ENCODE measurements at regions not wholly inside any gene's neighbourhood (a gene's known extent, or its start where the extent isn't known, plus 50 kb on each side); places are given as distances from the start of the nearest gene placed in this dataset.

- in situ Hi-C loops (cut with HindIII; ENCODE audit: low sequenced_read_pairs), result no loop called here
Measured at GRCh38 chr6:119539066-119539746, 189.6 kb upstream of the MAN1A1 start.

GRCh38 chr6:119536666-119537065, 187.1 kb upstream of the MAN1A1 start:
- DNase-seq (ENCODE audit: low spot score), result peak; percentile 41
- in situ Hi-C loops (cut with HindIII; ENCODE audit: low sequenced_read_pairs), result no loop called here

More at GRCh38 chr6:119539066-119539746, 189.6 kb upstream of the MAN1A1 start:
- no peak for DNase-seq (ENCODE audit: low spot score)

- in situ Hi-C loops (cut with HindIII; ENCODE audit: low sequenced_read_pairs), result no loop called here
- no peak for DNase-seq (ENCODE audit: low spot score)
Measured at GRCh38 chr6:119535332-119535731, 185.8 kb upstream of the MAN1A1 start.

DNA sequence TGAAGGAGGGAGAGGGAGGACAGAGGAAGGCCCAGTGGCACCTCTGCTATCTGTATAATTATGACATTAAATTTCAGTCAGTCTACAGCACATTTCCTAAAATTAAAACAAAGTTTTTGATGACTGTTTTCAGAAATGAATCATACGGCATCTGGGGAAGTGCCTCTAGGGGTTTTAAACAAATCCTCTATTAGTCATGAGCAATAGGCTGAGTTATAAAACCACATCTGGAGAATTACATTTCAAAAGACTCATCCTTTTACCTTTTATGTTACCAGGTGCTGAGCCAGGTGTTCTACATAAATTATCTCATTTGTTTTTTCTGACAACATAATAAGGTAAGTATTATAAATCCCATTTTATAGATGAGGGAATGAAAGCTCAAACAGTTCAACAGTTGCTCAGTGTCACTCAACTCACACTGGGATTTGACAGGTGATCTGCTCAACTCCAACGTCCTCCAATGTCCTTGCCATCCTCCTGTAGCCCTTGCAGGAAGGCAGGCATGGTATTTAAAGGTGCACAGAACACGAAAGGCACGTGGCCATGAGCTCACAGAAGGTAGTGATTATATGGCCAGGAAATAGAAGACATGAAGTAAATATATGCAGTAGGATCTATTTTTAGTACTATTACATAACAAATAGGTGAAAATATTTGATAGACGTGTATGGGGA, 184.2 kb upstream of the MAN1A1 start:
- in situ Hi-C loops (cut with HindIII; ENCODE audit: low sequenced_read_pairs), result no loop called here
- no peak for DNase-seq (ENCODE audit: low spot score)

DNA sequence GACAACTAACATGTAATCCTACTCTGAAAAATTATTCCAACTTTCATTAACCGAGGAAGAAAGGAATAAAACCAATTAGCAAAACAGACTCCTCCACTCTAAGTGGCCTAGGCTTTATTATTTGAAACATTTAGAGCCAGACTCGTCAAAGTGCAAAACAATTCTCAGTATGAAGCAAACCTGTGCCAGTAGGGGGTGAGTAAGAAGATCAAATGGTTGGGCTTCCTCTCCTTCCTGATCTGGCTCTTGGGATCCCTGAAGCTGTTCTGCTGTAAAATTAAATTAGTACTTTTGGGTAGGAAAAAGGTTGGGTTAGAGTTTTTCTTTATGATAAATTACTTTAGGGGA, 177.6 kb upstream of the MAN1A1 start:
- no peak for DNase-seq (ENCODE audit: low spot score)
- in situ Hi-C loops (cut with HindIII; ENCODE audit: low sequenced_read_pairs), result no loop called here

DNA sequence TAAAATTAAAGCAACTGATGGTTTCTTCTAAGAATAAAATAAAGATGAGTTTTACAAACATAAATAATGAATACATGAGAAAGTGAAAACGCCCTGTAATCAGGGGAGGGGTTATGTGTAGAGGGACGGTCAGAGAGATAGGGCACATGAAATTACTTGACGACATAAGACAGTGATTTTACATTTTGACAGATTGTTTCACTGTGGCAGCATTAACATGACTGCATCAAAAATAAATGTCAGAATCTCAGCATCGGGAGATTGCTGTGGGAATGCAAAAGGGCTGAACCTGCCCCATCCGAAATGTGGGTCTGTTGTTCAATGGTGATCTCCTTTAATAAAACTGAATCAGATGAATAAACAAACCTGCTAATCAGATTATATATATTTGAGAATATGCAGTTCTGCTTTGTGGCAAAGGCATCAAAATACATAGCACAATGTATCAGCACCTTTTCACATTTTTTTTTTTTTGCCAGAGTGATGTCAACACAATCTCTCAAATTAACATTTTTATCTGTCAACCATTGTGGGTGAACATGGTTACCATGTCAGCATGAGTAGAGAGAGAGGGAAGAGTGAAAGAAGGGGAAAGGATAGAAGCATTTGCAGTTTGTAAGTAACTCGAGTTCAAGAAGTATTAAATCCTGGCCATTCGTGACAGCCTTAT, 177.1 kb upstream of the MAN1A1 start:
- DNase-seq (ENCODE audit: low spot score), result no peak
- in situ Hi-C loops (cut with HindIII; ENCODE audit: low sequenced_read_pairs), result no loop called here

DNA sequence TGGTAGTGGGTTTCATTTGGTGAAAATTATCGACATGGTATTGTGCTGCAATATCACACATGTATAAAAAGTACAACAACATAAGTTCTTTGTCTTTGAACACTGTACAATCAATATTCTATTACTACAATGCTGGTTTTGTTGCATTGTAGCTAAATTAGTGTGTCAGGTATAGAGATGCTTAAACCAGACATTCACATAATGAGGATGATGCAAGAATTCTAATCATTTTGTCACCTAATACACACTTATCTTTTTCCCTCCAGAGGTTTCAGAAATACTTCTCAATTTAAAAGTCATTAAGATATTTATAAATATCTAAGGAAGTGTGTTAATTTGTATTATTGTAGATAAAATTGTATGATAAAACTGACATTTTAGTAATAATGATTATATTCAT, 174.8 kb upstream of the MAN1A1 start:
- no peak for DNase-seq (ENCODE audit: low spot score)
- in situ Hi-C loops (cut with HindIII; ENCODE audit: low sequenced_read_pairs), result no loop called here

- in situ Hi-C loops (cut with HindIII; ENCODE audit: low sequenced_read_pairs), result no loop called here
- no peak for DNase-seq (ENCODE audit: low spot score)
Measured at GRCh38 chr6:119523556-119523955, 174.0 kb upstream of the MAN1A1 start.

DNA sequence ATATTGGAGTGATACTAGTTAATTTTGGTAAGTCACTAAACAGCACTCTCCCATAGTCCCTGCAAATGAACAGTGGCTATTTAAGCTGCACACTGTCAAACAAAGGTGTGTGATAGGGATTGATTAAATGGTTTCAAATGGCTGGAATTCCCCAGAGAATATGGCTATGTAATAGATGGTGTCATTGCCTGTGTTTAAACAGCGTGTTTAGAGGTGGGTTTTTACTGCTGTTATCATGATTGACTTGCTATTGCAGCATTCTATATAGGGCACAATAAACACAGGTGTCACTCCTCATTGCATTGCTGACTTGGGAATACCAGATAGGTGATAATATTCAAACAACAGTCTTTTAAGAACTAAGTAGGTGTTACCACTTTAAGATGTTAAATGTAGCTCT, 171.7 kb upstream of the MAN1A1 start:
- no peak for DNase-seq (ENCODE audit: low spot score)
- in situ Hi-C loops (cut with HindIII; ENCODE audit: low sequenced_read_pairs), result no loop called here

DNA sequence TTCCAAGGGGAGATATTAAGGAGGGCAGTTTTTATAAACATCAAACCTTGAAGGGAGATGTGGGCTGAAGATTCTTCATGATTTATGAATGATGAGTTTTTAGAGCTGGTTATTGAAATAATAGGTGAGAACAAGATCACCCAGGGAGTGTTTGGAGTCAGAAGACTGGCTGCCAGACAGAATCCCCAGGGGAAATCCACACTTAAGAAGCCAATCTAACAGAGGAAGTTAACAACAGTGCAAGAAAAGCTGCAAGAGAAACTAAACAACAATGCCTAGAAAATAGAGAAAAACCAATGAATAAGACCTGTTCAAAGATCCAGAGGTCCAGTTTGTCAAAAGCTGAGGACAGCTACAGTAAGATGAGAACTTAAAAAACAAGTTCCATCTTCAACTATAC, 167.9 kb upstream of the MAN1A1 start:
- in situ Hi-C loops (cut with HindIII; ENCODE audit: low sequenced_read_pairs), result no loop called here
- no peak for DNase-seq (ENCODE audit: low spot score)

DNA sequence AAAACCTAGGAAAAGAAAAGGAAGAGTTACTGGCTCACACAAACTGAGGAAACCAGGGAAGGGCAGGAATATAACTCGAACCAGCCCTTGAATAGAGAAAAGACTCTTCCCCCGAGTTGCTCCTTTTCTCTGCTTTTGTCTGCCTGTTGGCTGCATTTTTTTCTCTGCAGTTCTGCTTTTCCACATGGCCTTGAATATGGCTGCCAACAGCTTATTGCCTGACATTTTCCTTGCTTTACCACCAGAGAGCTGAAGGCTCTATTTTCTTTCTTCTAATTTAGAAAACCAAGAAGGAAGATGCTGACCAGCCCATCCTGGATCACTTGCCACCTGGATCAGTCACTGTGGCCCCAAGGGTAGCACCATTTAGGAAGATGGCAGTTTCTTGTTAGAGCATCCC, 164.8 kb upstream of the MAN1A1 start:
- in situ Hi-C loops (cut with HindIII; ENCODE audit: low sequenced_read_pairs), result no loop called here
- peak; percentile 23 for DNase-seq (ENCODE audit: low spot score)

DNA sequence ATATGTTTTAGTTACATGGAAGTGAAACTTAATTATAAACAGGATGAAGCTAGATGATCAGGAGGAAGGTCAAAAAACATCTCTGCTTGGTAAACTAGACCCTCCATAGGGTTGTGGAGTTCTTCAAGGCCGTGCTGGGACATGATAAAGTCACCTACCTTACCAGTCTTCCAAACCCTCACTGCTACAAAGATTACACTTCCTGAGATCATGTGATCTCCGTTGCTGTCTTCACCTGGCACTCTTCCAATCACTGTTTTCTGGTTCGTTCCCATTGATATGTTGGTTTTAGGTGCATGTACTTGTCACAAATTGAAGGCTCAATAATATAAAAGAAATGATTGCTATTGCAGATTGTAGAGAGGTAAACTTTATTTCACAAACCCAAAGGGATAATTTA, 161.5 kb upstream of the MAN1A1 start:
- in situ Hi-C loops (cut with HindIII; ENCODE audit: low sequenced_read_pairs), result no loop called here
- DNase-seq (ENCODE audit: low spot score), result no peak

GRCh38 chr6:119510246-119510645, 160.7 kb upstream of the MAN1A1 start:
- no peak for DNase-seq (ENCODE audit: low spot score)
- in situ Hi-C loops (cut with HindIII; ENCODE audit: low sequenced_read_pairs), result no loop called here

DNA sequence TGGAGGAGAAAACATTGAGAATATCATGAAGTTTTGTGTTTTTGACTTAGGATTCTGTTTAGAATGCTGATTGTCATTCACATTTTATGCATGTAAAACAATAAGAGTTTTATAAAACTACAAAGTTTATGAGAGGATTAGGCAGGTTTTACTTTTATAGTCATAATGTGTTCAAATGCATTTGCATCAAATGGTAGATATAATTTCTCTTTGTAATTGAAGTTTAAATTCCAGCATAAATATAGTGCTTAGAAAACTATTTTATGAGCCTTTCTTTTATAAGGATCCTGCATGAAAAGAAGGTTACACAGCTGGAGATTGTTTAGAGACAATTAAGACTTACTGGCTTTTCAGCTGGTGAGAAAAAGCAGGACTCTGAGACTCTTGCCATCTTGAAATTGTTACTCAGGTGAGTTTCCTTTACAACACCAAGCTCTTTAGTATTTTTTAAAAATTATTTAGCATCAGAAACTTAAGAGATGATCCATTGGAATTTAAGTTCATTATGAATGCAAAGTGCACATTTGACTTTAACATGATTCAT, 157.1 kb upstream of the MAN1A1 start:
- in situ Hi-C loops (cut with HindIII; ENCODE audit: low sequenced_read_pairs), result no loop called here
- DNase-seq (ENCODE audit: low spot score), result no peak

- in situ Hi-C loops (cut with HindIII; ENCODE audit: low sequenced_read_pairs), result no loop called here
Measured at GRCh38 chr6:119501798-119502483, 152.4 kb upstream of the MAN1A1 start.

DNA sequence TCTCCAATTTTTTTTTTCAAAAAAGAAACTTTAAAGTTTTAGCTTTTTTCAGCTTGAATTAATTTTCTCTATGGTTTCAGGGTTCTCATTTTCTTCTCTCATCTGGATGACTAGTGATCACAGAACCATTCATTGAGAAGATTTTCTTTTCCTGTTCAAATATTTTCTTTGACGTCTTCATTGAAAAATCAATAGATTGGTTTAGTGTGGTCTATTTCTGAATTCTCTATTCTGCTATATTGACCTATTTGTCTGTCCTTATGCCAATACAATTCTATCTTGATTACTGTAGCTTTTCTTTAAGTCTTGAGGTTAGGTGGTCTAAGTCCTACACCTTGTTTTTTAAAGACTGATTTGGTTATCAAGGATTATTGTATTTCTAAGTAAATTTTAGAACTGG, 150.2 kb upstream of the MAN1A1 start:
- DNase-seq (ENCODE audit: low spot score), result no peak
- in situ Hi-C loops (cut with HindIII; ENCODE audit: low sequenced_read_pairs), result no loop called here

More at GRCh38 chr6:119501798-119502483, 152.4 kb upstream of the MAN1A1 start:
- DNase-seq (ENCODE audit: low spot score), result no peak

DNA sequence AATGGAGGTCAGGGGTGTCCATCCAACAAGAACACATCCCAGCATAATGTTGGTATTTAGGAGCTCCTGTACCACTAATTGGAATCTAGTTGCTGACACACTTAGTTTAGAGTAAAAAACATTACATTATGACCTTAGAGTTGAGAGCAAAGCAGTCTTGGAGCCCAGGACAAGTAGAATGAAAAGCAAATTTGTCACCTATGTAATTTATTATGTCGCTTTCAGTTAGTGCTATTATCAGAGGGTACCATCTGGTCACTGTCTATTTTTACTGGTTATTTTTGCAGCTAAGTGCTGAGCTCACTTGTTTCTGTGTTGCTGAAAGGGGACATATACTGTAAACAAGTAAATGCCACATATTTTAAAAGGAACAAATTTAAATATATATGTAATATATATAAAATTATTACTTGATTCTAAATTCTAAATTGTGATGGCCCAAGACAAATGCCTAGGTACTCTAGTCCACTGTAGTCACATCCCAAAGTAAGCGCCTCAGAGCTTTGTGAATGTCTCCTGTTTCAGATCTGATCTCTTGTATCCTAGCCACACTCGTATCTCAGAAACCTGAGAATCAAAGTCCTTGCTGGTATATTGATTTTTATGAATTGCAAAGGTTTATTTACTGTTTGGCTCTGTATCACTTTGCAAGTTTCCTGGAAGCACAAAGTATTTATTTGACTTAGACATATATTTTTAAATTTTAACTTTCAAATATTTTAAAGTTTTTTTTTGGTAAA, 148.6 kb upstream of the MAN1A1 start:
- DNase-seq (ENCODE audit: low spot score), result peak; percentile 16
- in situ Hi-C loops (cut with HindIII; ENCODE audit: low sequenced_read_pairs), result no loop called here

GRCh38 chr6:119495230-119495683, 145.7 kb upstream of the MAN1A1 start:
- peak; percentile 91 for DNase-seq (ENCODE audit: low spot score)
- in situ Hi-C loops (cut with HindIII; ENCODE audit: low sequenced_read_pairs), result no loop called here

DNA sequence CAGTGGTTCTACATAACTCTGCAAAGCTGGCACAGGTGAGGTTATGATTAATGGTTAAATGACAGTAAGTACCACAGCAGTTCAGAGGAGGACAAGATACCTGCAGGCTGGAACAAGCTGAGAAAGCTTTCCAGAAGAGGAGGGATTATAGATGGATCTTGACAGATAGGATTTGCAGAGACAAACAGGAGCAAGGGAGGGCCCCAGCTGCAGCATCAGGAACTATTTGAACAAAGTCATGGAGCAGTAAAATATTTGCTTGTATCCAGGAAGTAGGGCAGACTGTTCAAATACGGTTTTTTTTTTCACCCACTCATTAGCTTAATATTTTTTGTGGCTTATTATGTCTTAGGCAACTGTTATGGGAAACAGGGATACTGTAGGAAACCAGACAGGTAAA, 144.4 kb upstream of the MAN1A1 start:
- in situ Hi-C loops (cut with HindIII; ENCODE audit: low sequenced_read_pairs), result no loop called here
- no peak for DNase-seq (ENCODE audit: low spot score)

Measured in G401 (cell line).